GM18907 (cell line): ENCODE measurements at regions not wholly inside any gene's neighbourhood (a gene's known extent, or its start where the extent isn't known, plus 50 kb on each side); places are given as distances from the start of the nearest gene placed in this dataset.

Experiments
- ATAC-seq: cut with Tn5 transposase; IDR thresholded peaks from one replicate; pipeline ENCODE4 v1.9.1; 2021; ENCODE audit warnings: mild to moderate bottlenecking, moderate library complexity; ENCODE audit not compliant: unreplicated experiment

- ATAC-seq: peak; percentile 65
These were observed 109.6 kb downstream of the ICOS start for GRCh38 chr2:204046145-204046544.

- ATAC-seq: peak; percentile 88
These were observed 113.1 kb downstream of the ICOS start for GRCh38 chr2:204049635-204050034.

- no peak for ATAC-seq
These were observed 114.1 kb downstream of the ICOS start for GRCh38 chr2:204050681-204051080.

GRCh38 chr2:204051476-204051875, 114.9 kb downstream of the ICOS start:
- no peak for ATAC-seq

- ATAC-seq: no peak
These were observed 115.5 kb downstream of the ICOS start for GRCh38 chr2:204051984-204052556.

GRCh38 chr2:204059016-204059415, 122.5 kb downstream of the ICOS start:
- ATAC-seq: no peak

- ATAC-seq: no peak
These were observed 124.3 kb downstream of the ICOS start for GRCh38 chr2:204060841-204061240.

GRCh38 chr2:204061241-204061640, 124.7 kb downstream of the ICOS start:
- no peak for ATAC-seq

GRCh38 chr2:204064119-204064518, 127.6 kb downstream of the ICOS start:
- ATAC-seq: no peak

- no peak for ATAC-seq
These were observed 129.0 kb downstream of the ICOS start for GRCh38 chr2:204065566-204065965.

GRCh38 chr2:204066051-204066450, 129.5 kb downstream of the ICOS start:
- no peak for ATAC-seq

GRCh38 chr2:204069804-204070203, 133.2 kb downstream of the ICOS start:
- no peak for ATAC-seq

GRCh38 chr2:204072443-204073324, 136.1 kb downstream of the ICOS start:
- no peak for ATAC-seq

GRCh38 chr2:204074456-204074855, 137.9 kb downstream of the ICOS start:
- no peak for ATAC-seq

GRCh38 chr2:204078003-204078698, 141.6 kb downstream of the ICOS start:
- no peak for ATAC-seq

GRCh38 chr2:204081487-204082425, 145.2 kb downstream of the ICOS start:
- no peak for ATAC-seq

GRCh38 chr2:204086167-204086566, 149.6 kb downstream of the ICOS start:
- no peak for ATAC-seq

GRCh38 chr2:204089105-204089504, 152.5 kb downstream of the ICOS start:
- no peak for ATAC-seq

GRCh38 chr2:204089574-204089973, 153.0 kb downstream of the ICOS start:
- ATAC-seq: no peak

GRCh38 chr2:204090021-204090420, 153.5 kb downstream of the ICOS start:
- no peak for ATAC-seq

GRCh38 chr2:204104811-204105210, 168.2 kb downstream of the ICOS start:
- ATAC-seq: no peak
